Testis (tissue), 2 donors: ENCODE measurements at regions not wholly inside any gene's neighbourhood (a gene's known extent, or its start where the extent isn't known, plus 50 kb on each side); places are given as distances from the start of the nearest gene placed in this dataset.

Experiments used
- CTCF ChIP-seq, 3 experiments: fragments of 450-650 bp in 2 of 3; fragments of 200-600 bp in 1 of 3; sonication (generic) in 1 of 3; IDR thresholded peaks; one replicate each; pipeline ENCODE4 v1.5.1; 2016 to 2019; ENCODE audit warnings: antibody characterized with exemption in 3 of 3, mild to moderate bottlenecking in 2 of 3, moderate library complexity in 1 of 3
- POLR2A ChIP-seq: fragments of 450-650 bp; IDR thresholded peaks from one replicate; pipeline ENCODE4 v1.6.1; 2017; ENCODE audit warnings: antibody characterized with exemption, mild to moderate bottlenecking, moderate library complexity

GRCh38 chr11:104572279-104572678 is 326.0 kb downstream of the CASP12 start:
- TF ChIP-seq POLR2A (no peak), CTCF (IDR thresholded peaks at IDR 0.05) (no peak)
